ENCODE measurements at regions not wholly inside any gene's neighbourhood (a gene's known extent, or its start where the extent isn't known, plus 50 kb on each side); places are given as distances from the start of the nearest gene placed in this dataset.

DNA sequence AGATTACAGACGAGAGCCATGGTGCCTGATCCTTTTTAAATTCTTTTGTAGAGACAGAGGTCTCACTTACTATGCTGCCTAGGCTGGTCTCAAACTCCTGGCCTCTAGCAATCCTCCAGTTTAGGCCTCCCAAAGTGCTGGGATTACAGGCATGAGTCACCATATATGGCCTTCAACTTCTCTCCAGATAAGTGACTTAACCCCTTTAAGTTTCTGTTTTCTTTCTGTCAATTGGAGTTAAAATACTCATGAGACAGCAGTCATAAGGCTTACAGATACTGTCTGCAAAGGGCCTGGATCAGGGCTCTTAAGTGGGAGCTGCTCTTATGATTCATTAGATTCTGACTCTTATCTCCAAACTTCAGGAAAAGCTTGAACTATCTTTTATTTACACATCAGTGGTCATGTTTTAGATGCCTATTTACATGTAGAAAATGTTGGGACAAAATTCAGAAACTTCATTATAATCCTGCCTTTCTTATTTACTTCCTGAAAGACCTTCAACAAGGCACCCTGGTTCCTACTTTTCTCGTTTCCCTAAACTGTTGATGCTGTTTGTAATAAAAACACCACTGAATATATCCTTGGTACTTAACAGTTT is 271.5 kb upstream of the TBX3 start (continued):
- TF ChIP-seq CHD7 (IDR thresholded peaks at IDR 0.05; ENCODE audit: insufficient replicate concordance, low read length) (no peak), CBX8 (IDR thresholded peaks at IDR 0.05; ENCODE audit: borderline replicate concordance, low read depth, low read length) (no peak), EGR1 (IDR thresholded peaks at IDR 0.05; ENCODE audit: borderline replicate concordance, low read depth, low read length) (no peak), NANOG (IDR thresholded peaks at IDR 0.05; ENCODE audit: insufficient read depth, low read depth, low read length, poor library complexity, severe bottlenecking) (no peak), POU5F1 (IDR thresholded peaks at IDR 0.05; ENCODE audit: low read depth, low read length) (no peak), EZH2 (IDR thresholded peaks at IDR 0.05; ENCODE audit: low read depth, low read length, severe bottlenecking) (no peak), POLR2A (IDR thresholded peaks at IDR 0.05; ENCODE audit: control extremely low read depth in 1 of 2, low read depth in 2 of 2, low read length in 2 of 2) (no peak)
- TF ChIP-seq, protein P1, sequence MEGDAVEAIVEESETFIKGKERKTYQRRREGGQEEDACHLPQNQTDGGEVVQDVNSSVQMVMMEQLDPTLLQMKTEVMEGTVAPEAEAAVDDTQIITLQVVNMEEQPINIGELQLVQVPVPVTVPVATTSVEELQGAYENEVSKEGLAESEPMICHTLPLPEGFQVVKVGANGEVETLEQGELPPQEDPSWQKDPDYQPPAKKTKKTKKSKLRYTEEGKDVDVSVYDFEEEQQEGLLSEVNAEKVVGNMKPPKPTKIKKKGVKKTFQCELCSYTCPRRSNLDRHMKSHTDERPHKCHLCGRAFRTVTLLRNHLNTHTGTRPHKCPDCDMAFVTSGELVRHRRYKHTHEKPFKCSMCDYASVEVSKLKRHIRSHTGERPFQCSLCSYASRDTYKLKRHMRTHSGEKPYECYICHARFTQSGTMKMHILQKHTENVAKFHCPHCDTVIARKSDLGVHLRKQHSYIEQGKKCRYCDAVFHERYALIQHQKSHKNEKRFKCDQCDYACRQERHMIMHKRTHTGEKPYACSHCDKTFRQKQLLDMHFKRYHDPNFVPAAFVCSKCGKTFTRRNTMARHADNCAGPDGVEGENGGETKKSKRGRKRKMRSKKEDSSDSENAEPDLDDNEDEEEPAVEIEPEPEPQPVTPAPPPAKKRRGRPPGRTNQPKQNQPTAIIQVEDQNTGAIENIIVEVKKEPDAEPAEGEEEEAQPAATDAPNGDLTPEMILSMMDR (IDR thresholded peaks at IDR 0.05; ENCODE audit: control extremely low read depth in 1 of 3, insufficient read depth in 1 of 3, low read depth in 1 of 3, low read length in 3 of 3): no peak

All from H1 (cell line).